Upper lobe of right lung (tissue), 1 donor: ENCODE measurements at regions not wholly inside any gene's neighbourhood (a gene's known extent, or its start where the extent isn't known, plus 50 kb on each side); places are given as distances from the start of the nearest gene placed in this dataset.
A peak's percentile ranks its signal among the peaks of the same experiment; 100 is the strongest.

Source experiments
- ATAC-seq: fragments of 200-7000 bp; cut with Tn5 transposase; one replicate; pipeline ENCODE4 v1.9.1; 2020; ENCODE audit warnings: mild to moderate bottlenecking, moderate library complexity
- DNase-seq: peaks from one replicate; pipeline ENCODE4 v3.0.0-alpha.2; 2020
- H3K27ac ChIP-seq: fragments of 200-600 bp; one replicate; pipeline ENCODE4 v1.8.0; 2022
- H3K27me3 ChIP-seq: fragments of 200-600 bp; one replicate; pipeline ENCODE4 v1.8.0; 2022; ENCODE audit warnings: mild to moderate bottlenecking
- H3K36me3 ChIP-seq: fragments of 200-600 bp; one replicate; pipeline ENCODE4 v1.8.0; 2022
- H3K4me1 ChIP-seq: fragments of 200-600 bp; one replicate; pipeline ENCODE4 v1.8.0; 2022
- H3K4me3 ChIP-seq: fragments of 200-600 bp; one replicate; pipeline ENCODE4 v1.8.0; 2022; ENCODE audit warnings: mild to moderate bottlenecking
- H3K9me3 ChIP-seq: fragments of 200-600 bp; one replicate; pipeline ENCODE4 v1.8.0; 2022
- CTCF ChIP-seq: fragments of 200-600 bp; IDR thresholded peaks from one replicate; pipeline ENCODE4 v1.8.0; 2022; ENCODE audit warnings: antibody characterized with exemption
- intact Hi-C: fragments of 100-400 bp; cut with DNase I; formaldehyde crosslinking; loops from one replicate; pipeline ENCODE4 v1.11.0; 2022
- donor health status: DM: no; HTN: yes; CAD: no; lungs with severe emphysema.

- ATAC-seq (no peak), DNase-seq (no peak)
- no peaks in the 10 kb centered on the region for H3K4me1 ChIP-seq
- H3K9me3 ChIP-seq = no peaks in the 10 kb centered on the region
- no peak overlapping the region for H3K27ac ChIP-seq
- TF ChIP-seq CTCF = no peak
- no peak overlapping the region for H3K4me3 ChIP-seq
- intact Hi-C loops = no loop called here
- no peaks in the 10 kb centered on the region for H3K36me3 ChIP-seq
- no peaks in the 10 kb centered on the region for H3K27me3 ChIP-seq
Observed at GRCh38 chr9:92173318-92173717, 58.1 kb upstream of the SPTLC1 start.

- Histone ChIP-seq H3K4me1 (no peaks in the 10 kb centered on the region), H3K27me3 (no peaks in the 10 kb centered on the region), H3K27ac (no peak overlapping the region), H3K9me3 (no peaks in the 10 kb centered on the region), H3K36me3 (no peaks in the 10 kb centered on the region), H3K4me3 (no peak overlapping the region)
- DNase-seq (no peak), ATAC-seq (no peak)
- intact Hi-C loops = no loop called here
- TF ChIP-seq CTCF = no peak
Observed at GRCh38 chr9:92171822-92172221, 56.6 kb upstream of the SPTLC1 start.

GRCh38 chr9:92171281-92171680, 56.1 kb upstream of the SPTLC1 start:
- no peak overlapping the region for H3K27ac ChIP-seq
- no peaks in the 10 kb centered on the region for H3K27me3 ChIP-seq
- H3K36me3 ChIP-seq = no peaks in the 10 kb centered on the region
- intact Hi-C loops = no loop called here
- no peak for ATAC-seq
- DNase-seq = no peak
- no peaks in the 10 kb centered on the region for H3K9me3 ChIP-seq
- no peak overlapping the region for H3K4me3 ChIP-seq
- H3K4me1 ChIP-seq = no peaks in the 10 kb centered on the region
- no peak for TF ChIP-seq CTCF

GRCh38 chr9:92170848-92171247, 55.6 kb upstream of the SPTLC1 start:
- H3K4me3 ChIP-seq = no peak overlapping the region
- no peaks in the 10 kb centered on the region for H3K36me3 ChIP-seq
- no peak overlapping the region for H3K27ac ChIP-seq
- no peaks in the 10 kb centered on the region for H3K9me3 ChIP-seq
- TF ChIP-seq CTCF = no peak
- no peaks in the 10 kb centered on the region for H3K4me1 ChIP-seq
- DNase-seq (peak; percentile 78), ATAC-seq (peak; percentile 85)
- H3K27me3 ChIP-seq = no peaks in the 10 kb centered on the region
- intact Hi-C loops = no loop called here

- Histone ChIP-seq H3K36me3 (no peaks in the 10 kb centered on the region), H3K27me3 (no peaks in the 10 kb centered on the region), H3K4me1 (no peaks in the 10 kb centered on the region), H3K27ac (no peak overlapping the region), H3K4me3 (no peak overlapping the region), H3K9me3 (no peaks in the 10 kb centered on the region)
- DNase-seq (no peak), ATAC-seq (peak; percentile 67)
- TF ChIP-seq CTCF = no peak
- intact Hi-C loops = no loop called here
Observed at GRCh38 chr9:92165484-92165883, 50.3 kb upstream of the SPTLC1 start.
